ENCODE measurements at regions not wholly inside any gene's neighbourhood (a gene's known extent, or its start where the extent isn't known, plus 50 kb on each side); places are given as distances from the start of the nearest gene placed in this dataset.

- TF ChIP-seq EZH2phosphoT487 (IDR thresholded peaks at IDR 0.05; ENCODE audit: borderline replicate concordance): no peak
- TF ChIP-seq CTCF (conservative IDR thresholded peaks at IDR 0.05; ENCODE audit: low read length): no peak
- no peaks in the 10 kb centered on the region for H3K36me3 ChIP-seq (ENCODE audit: insufficient read depth, low read length)
- no peak overlapping the region for H3K4me2 ChIP-seq (ENCODE audit: low read depth, low read length, poor library complexity, severe bottlenecking)
These were observed 251.5 kb upstream of the CBLB start for GRCh38 chr3:106120356-106120755.

GRCh38 chr3:106121491-106122289 lies 252.9 kb upstream of the CBLB start:
- H3K27me3 ChIP-seq (ENCODE audit: insufficient read depth, low read length, poor library complexity, severe bottlenecking): no peaks in the 10 kb centered on the region
- H3K9ac ChIP-seq (ENCODE audit: low read depth, low read length, poor library complexity, severe bottlenecking): no peak overlapping the region
- TF ChIP-seq EZH2phosphoT487 (IDR thresholded peaks at IDR 0.05; ENCODE audit: borderline replicate concordance): no peak
- TF ChIP-seq CTCF (conservative IDR thresholded peaks at IDR 0.05; ENCODE audit: low read length): peak; percentile 40
- H3K4me1 ChIP-seq (ENCODE audit: insufficient read depth, low read length, poor library complexity, severe bottlenecking): no peaks in the 10 kb centered on the region
- H3K4me2 ChIP-seq (ENCODE audit: low read depth, low read length, poor library complexity, severe bottlenecking): no peak overlapping the region
- no peaks in the 10 kb centered on the region for H3F3A ChIP-seq (ENCODE audit: low read depth)
- no peaks in the 10 kb centered on the region for H3K79me2 ChIP-seq (ENCODE audit: insufficient read depth, low read length)
- H3K9me3 ChIP-seq (ENCODE audit: insufficient read depth, low read depth, low read length): no peaks in the 10 kb centered on the region
- no peak overlapping the region for H3K4me3 ChIP-seq (ENCODE audit: low read length, poor library complexity, severe bottlenecking)
- no peak overlapping the region for H2AFZ ChIP-seq (ENCODE audit: low read length)
- H3K9me2 ChIP-seq (replicated peaks; ENCODE audit: low read depth, low read length): no peaks in the 10 kb centered on the region
- H3K36me3 ChIP-seq (ENCODE audit: insufficient read depth, low read length): no peaks in the 10 kb centered on the region
- H4K20me1 ChIP-seq (ENCODE audit: insufficient read depth, low read length, poor library complexity, severe bottlenecking): no peaks in the 10 kb centered on the region

More at GRCh38 chr3:106120356-106120755, 251.5 kb upstream of the CBLB start:
- Histone ChIP-seq H3K27me3 (ENCODE audit: insufficient read depth, low read length, poor library complexity, severe bottlenecking) (no peaks in the 10 kb centered on the region), H3F3A (ENCODE audit: low read depth) (no peaks in the 10 kb centered on the region), H3K9ac (ENCODE audit: low read depth, low read length, poor library complexity, severe bottlenecking) (no peak overlapping the region), H3K4me1 (ENCODE audit: insufficient read depth, low read length, poor library complexity, severe bottlenecking) (no peaks in the 10 kb centered on the region), H2AFZ (ENCODE audit: low read length) (no peak overlapping the region), H4K20me1 (ENCODE audit: insufficient read depth, low read length, poor library complexity, severe bottlenecking) (no peaks in the 10 kb centered on the region), H3K9me2 (replicated peaks; ENCODE audit: low read depth, low read length) (no peaks in the 10 kb centered on the region), H3K79me2 (ENCODE audit: insufficient read depth, low read length) (no peaks in the 10 kb centered on the region), H3K9me3 (ENCODE audit: insufficient read depth, low read depth, low read length) (no peaks in the 10 kb centered on the region), H3K4me3 (ENCODE audit: low read length, poor library complexity, severe bottlenecking) (no peak overlapping the region)

- no peak for TF ChIP-seq EZH2phosphoT487 (IDR thresholded peaks at IDR 0.05; ENCODE audit: borderline replicate concordance)
- no peak for TF ChIP-seq CTCF (conservative IDR thresholded peaks at IDR 0.05; ENCODE audit: low read length)
- Histone ChIP-seq H3K79me2 (ENCODE audit: insufficient read depth, low read length) (no peaks in the 10 kb centered on the region), H3K9me3 (ENCODE audit: insufficient read depth, low read depth, low read length) (no peaks in the 10 kb centered on the region), H3K9ac (ENCODE audit: low read depth, low read length, poor library complexity, severe bottlenecking) (no peak overlapping the region), H3K4me2 (ENCODE audit: low read depth, low read length, poor library complexity, severe bottlenecking) (no peak overlapping the region), H3K4me3 (ENCODE audit: low read length, poor library complexity, severe bottlenecking) (no peak overlapping the region), H3K4me1 (ENCODE audit: insufficient read depth, low read length, poor library complexity, severe bottlenecking) (no peaks in the 10 kb centered on the region), H3K27me3 (ENCODE audit: insufficient read depth, low read length, poor library complexity, severe bottlenecking) (no peaks in the 10 kb centered on the region), H4K20me1 (ENCODE audit: insufficient read depth, low read length, poor library complexity, severe bottlenecking) (no peaks in the 10 kb centered on the region), H2AFZ (ENCODE audit: low read length) (no peak overlapping the region), H3F3A (ENCODE audit: low read depth) (no peaks in the 10 kb centered on the region), H3K9me2 (replicated peaks; ENCODE audit: low read depth, low read length) (no peaks in the 10 kb centered on the region), H3K36me3 (ENCODE audit: insufficient read depth, low read length) (no peaks in the 10 kb centered on the region)
These were observed 256.0 kb upstream of the CBLB start for GRCh38 chr3:106124818-106125217.
